BE2C (cell line): ENCODE measurements at regions not wholly inside any gene's neighbourhood (a gene's known extent, or its start where the extent isn't known, plus 50 kb on each side); places are given as distances from the start of the nearest gene placed in this dataset.

Experiments used
- DNase-seq: peaks from one replicate; pipeline ENCODE4 v3.0.0-alpha.2; 2020
- H3K27me3 ChIP-seq: fragments of 250-450 bp; sonication (Bioruptor Pico); 2 replicates; pipeline ENCODE4 v1.5.1; 2020; ENCODE audit warnings: mild to moderate bottlenecking
- H3K36me3 ChIP-seq: fragments of 250-450 bp; sonication (Bioruptor Pico); 2 replicates; pipeline ENCODE4 v1.5.1; 2020; ENCODE audit warnings: mild to moderate bottlenecking
- H3K4me1 ChIP-seq: fragments of 250-450 bp; sonication (Bioruptor Pico); 2 replicates; pipeline ENCODE4 v1.5.1; 2020
- H3K4me3 ChIP-seq: 2 replicates; pipeline ENCODE4 v1.5.1; 2011; ENCODE audit warnings: low read depth, low read length
- H3K9me3 ChIP-seq: fragments of 250-450 bp; sonication (Bioruptor Pico); 2 replicates; pipeline ENCODE4 v1.5.1; 2020
- TF ChIP-seq, protein P1 (sequence below): IDR thresholded peaks from 2 replicates; pipeline ENCODE4 v1.5.1; 2012; ENCODE audit warnings: mild to moderate bottlenecking, low read depth, low read length

DNA sequence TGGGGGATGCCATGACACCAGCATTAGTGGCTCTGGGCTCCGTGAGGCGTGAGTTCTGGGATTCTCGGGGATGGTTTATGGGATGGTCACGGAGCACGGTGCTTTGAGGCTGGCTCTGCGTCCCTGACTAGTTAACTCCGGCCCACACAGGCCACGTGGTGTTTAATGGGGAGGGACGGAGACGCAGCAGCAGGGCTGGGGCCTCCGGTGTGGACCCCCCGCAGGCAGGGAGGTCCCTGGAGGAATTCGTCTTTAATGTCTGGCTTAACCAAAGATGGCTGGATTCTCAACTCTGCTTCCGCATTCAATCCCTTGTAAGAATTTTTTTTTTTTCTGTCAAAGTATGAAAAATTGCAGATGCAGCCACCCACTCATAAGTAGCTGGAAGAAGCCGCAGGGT lies 86.4 kb upstream of the RFLNA start:
- TF ChIP-seq, protein P1, sequence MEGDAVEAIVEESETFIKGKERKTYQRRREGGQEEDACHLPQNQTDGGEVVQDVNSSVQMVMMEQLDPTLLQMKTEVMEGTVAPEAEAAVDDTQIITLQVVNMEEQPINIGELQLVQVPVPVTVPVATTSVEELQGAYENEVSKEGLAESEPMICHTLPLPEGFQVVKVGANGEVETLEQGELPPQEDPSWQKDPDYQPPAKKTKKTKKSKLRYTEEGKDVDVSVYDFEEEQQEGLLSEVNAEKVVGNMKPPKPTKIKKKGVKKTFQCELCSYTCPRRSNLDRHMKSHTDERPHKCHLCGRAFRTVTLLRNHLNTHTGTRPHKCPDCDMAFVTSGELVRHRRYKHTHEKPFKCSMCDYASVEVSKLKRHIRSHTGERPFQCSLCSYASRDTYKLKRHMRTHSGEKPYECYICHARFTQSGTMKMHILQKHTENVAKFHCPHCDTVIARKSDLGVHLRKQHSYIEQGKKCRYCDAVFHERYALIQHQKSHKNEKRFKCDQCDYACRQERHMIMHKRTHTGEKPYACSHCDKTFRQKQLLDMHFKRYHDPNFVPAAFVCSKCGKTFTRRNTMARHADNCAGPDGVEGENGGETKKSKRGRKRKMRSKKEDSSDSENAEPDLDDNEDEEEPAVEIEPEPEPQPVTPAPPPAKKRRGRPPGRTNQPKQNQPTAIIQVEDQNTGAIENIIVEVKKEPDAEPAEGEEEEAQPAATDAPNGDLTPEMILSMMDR: no peak

DNA sequence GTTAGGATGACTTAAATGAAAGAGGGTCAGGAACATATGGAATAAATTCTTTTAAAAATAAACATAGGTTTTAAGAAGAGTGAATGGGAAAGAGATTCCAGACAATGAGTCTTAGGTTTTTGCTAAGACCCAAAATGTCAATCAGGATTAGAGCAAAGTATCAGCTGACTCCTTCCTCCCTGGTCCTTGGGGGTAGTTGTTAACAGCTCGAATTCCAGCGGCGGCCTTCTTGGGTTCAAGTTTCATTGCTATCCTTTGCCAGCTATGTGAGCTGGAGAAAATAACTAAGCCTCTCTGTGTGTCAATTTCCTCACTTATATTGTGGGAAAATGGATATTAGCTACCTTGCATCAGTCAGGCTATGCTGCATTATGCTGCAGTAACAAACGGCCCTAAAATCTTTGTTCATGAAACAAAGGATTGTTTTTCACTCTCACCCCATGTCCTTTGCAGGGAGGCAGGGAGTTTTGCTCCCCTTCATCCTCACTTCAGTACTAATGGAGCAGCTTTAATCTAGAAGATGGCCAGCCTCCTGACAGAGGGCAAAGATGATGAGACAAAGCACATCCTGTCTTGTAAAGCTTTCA lies 83.8 kb upstream of the RFLNA start:
- no peak overlapping the region for H3K4me3 ChIP-seq
- TF ChIP-seq, protein P1: no peak

More for the DNA sequence above, 86.4 kb upstream of the RFLNA start:
- Histone ChIP-seq H3K9me3 (peaks cover 2% of the 10 kb centered on the region; the same call in 1 of the 2 replicates), H3K4me3 (no peak overlapping the region), H3K4me1 (no peaks in the 10 kb centered on the region), H3K27me3 (0 out of 2 replicates have a peak, but pooled peaks cover 5% of the 10 kb centered on the region), H3K36me3 (no peaks in the 10 kb centered on the region)
- DNase-seq: no peak

DNA sequence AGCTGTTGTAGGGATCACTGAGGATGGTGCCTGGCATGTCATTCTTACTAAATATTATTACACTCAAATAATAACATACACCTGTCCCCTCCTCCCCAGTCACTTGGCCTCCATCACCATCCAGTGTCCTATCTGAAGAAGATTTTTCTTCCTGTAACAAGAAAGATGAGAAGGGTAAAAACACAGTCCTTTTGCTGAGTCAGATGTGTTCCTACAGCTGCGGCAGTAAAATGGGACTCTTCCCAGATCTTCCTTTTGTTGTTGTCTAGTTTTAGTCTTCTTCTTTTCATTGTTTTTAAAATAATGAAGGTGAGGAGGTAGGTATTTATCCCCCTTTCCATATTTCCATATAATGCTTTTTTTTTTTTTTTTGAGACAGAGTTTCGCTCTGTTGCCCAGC lies 83.1 kb upstream of the RFLNA start:
- peaks cover 12% of the 10 kb centered on the region for H3K9me3 ChIP-seq
- H3K4me1 ChIP-seq: no peaks in the 10 kb centered on the region
- no peaks in the 10 kb centered on the region for H3K36me3 ChIP-seq
- H3K4me3 ChIP-seq: no peak overlapping the region
- H3K27me3 ChIP-seq: 0 out of 2 replicates have a peak, but pooled peaks cover 5% of the 10 kb centered on the region
- DNase-seq: no peak
- TF ChIP-seq, protein P1: no peak

More for the DNA sequence above, 83.8 kb upstream of the RFLNA start:
- no peak for DNase-seq
- no peaks in the 10 kb centered on the region for H3K36me3 ChIP-seq
- H3K9me3 ChIP-seq: peaks cover 12% of the 10 kb centered on the region
- no peaks in the 10 kb centered on the region for H3K4me1 ChIP-seq
- H3K27me3 ChIP-seq: 0 out of 2 replicates have a peak, but pooled peaks cover 5% of the 10 kb centered on the region

DNA sequence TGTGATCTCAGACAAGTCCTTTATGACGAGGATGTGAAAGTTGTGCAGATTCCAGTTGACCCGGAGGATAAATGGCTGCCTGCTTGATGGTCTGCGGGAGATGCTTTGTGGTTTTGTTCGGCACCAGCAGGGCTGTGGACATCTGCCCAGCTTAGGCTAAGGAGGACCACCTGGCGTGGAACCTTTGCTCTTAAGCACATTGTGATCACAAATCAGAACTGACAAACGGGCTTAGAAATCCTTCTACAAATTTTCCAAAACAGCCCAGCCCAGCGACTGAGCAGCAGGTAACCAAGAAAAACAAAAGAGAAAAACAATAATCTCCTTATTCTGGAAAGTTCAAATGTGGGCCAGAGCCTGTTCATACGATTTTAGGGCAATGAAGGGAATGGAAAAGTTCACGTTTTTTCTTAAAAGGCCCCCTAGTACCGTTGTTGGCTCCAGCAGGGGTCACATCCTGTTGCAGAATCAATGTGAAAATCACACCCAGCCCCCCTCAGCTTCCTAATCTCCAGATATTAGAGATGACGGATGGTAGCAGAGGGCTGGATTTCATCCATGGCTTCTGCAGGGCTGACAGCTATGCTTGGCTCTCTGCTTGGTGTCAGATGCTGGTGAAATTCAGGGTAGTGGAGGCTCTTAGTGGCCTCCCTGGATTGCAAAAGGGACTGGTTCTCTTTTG lies 81.1 kb upstream of the RFLNA start:
- no peaks in the 10 kb centered on the region for H3K36me3 ChIP-seq
- H3K27me3 ChIP-seq: no peaks in the 10 kb centered on the region
- no peak overlapping the region for H3K4me3 ChIP-seq
- TF ChIP-seq, protein P1: no peak
- no peak for DNase-seq
- H3K9me3 ChIP-seq: peaks cover 9% of the 10 kb centered on the region
- H3K4me1 ChIP-seq: no peaks in the 10 kb centered on the region

DNA sequence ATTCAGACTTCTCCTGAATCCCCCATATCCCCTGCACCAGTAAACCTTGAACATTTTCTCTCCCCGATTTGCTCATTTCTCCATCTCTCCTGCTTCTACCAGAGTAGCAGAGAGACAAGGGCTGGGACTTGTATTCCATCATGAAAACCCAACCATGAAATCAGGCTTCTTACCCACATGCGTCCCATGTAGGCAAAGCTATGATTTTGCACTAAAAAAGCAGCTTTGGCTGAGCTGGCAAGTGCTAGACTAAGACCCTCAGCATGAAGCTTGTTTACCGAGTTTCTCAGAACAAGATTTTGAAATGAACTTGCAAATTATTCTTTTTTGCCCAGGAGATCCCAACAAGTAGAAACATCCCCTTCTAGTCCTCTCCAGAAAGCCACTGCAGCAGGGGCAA lies 80.3 kb upstream of the RFLNA start:
- Histone ChIP-seq H3K36me3 (no peaks in the 10 kb centered on the region), H3K4me1 (no peaks in the 10 kb centered on the region), H3K27me3 (no peaks in the 10 kb centered on the region), H3K9me3 (peaks cover 9% of the 10 kb centered on the region), H3K4me3 (no peak overlapping the region)
- TF ChIP-seq, protein P1: no peak
- no peak for DNase-seq

DNA sequence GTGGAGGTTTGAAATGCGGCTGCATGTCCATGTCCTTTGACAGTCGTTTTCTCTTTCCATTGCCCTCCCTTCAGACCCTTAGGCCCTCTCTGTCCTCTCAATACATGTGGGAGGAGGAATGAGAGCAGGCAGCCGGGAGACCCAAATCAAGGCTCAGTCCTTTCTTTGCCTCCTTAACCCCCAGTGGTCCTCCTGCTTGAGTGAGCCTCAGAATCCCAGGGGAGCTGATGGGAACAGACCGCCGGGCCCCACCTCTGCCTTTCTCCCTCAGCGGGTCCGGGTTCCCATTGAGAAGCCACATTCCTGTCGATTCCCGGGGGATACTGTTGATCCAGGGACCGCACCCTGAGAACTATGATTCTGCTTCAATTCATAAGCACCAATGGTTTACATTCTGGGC lies 77.9 kb upstream of the RFLNA start:
- Histone ChIP-seq H3K9me3 (peaks cover 9% of the 10 kb centered on the region), H3K36me3 (no peaks in the 10 kb centered on the region), H3K4me1 (no peaks in the 10 kb centered on the region), H3K27me3 (no peaks in the 10 kb centered on the region), H3K4me3 (no peak overlapping the region; the same call in 1 of the 2 replicates)
- TF ChIP-seq, protein P1: no peak
- DNase-seq: no peak
